GM19455 (cell line): ENCODE measurements at regions not wholly inside any gene's neighbourhood (a gene's known extent, or its start where the extent isn't known, plus 50 kb on each side); places are given as distances from the start of the nearest gene placed in this dataset.
"Not testable (repeated sequence)": the region's sequence is repeated elsewhere in the genome, so short reads cannot be mapped to it uniquely, and the experiment has no call there.

Experiments used
- ATAC-seq: cut with Tn5 transposase; IDR thresholded peaks from one replicate; pipeline ENCODE4 v1.9.1; 2021; ENCODE audit not compliant: unreplicated experiment

DNA sequence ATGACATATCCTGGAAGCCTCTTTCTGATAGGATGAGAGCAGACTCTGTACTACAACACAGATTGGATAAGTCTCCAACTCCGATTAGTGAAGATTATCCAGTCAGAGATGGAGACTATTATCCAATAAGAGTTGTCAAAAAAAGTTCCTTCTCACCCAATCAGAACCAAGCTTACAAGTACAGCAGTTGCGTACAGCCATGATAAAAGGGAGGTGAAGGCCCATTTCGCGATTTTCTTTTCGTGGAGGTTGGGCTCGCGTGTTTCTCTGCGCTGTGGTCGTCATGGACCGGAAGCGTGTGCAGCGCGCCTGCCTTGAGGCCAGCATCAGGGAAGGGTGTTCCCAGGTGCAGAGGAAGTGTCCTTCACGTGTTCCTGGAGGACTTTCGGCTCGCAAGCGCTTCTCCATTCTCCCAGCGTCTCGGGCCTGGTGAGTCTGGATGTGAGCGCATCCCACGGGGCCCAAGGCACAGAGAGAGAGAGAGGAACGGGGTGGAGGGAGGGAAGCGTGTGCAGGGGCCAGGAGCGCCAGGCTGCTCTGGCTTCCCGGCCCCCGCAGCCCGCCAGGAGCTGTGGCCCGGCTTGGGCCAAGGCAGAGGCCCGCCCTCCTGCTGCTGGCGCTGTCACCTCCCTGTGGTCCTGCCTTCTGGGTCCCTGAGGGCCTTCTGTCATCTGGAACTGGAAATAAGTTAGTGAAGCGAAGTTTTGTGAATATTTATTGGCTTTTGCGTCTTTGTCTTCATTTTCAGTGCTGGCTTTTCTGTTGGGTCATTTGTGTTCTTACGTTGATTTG lies 53.9 kb downstream of the CDRT15L2 start:
- ATAC-seq = not testable (repeated sequence)

DNA sequence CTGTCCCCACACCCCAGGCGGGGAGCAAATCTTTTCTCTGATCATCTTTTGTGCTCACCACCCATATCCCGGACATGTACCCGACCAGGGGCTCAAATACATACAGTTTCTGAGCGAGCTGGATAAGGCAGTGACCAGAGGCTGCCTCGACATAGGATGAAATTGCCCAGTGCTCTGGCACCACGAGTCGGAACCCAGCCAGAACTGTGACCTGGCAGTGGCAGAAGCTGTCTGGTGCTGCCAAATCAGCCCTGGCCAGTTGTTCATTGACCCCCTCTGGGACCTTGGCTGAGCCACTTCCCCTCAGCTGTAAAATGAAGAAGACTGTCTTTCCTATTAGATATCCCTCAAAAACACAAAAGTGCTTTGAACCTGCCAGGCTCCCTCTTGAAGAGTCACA lies 60.6 kb downstream of the CDRT15L2 start:
- not testable (repeated sequence) for ATAC-seq

GRCh38 chr17:20646661-20647272 lies 67.2 kb downstream of the CDRT15L2 start:
- not testable (repeated sequence) for ATAC-seq

DNA sequence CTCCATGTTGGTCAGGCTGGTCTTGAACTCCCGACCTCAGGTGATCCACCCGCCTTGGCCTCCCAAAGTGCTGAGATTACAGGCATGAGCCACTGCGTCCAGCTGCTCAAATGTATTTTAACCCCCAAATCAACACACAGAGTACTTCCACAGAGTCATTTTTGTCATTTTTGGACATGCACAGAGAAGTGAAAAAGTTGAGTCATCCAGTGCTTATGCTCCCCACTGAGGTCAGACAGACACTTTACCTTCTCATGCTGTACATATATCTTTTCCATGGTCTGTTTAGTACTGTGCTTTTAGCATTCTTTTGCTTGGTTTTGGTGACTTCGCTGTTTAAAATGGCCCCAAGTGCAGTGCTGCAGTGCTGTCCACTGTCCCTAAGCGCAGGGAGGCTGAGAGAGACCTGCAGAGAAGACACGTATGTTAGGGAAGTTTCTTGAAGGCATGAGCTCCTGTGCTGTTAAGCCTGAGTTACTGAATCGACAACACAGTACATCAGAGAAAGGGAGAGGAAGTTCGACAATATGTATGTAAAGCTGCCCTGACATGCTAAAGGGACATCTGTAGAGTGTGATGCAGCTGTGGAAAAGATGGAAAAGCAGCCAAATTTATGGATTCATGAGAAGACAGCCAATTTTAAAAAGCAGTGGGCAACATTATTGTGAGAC lies 69.7 kb downstream of the CDRT15L2 start:
- ATAC-seq = peak; percentile 73

DNA sequence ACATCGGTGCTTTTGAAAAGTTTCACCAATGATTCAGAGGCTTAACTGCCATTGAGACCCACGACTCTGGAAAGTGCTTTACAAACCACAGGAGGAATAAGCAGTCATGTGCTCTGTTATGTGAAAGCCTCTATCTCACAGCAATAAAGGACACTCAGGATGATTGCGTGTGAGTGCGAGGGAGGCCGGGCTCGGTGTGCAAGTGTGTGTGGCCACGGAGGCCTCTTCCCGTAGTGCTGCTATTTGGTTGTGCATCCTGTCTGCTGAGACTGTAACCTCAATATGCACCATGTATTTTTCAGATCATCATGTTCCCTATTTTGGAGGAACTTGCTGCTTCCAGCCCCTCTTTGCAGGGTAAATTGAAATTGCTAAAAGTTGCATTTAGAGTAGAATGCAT lies 71.5 kb downstream of the CDRT15L2 start:
- ATAC-seq = not testable (repeated sequence)

DNA sequence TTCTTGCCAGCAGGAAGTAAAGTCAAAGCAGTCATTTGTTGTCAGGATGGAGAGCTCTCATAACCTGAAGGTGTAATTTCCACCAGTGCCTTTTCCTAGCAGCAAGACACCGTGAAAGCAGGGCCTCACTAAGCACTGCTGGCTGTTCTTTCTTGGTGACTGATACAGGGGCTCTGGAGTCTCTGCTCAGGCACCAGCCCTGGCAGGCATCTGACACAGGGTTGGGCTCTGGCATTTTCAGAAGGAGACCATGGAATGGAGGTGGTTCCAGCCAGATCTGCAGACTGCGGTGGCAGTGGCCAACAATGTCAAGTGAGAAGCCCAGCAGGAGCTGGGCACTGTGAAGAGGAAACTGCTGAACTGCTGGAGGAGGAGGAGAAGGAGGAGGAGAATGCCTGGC lies 72.2 kb downstream of the CDRT15L2 start:
- not testable (repeated sequence) for ATAC-seq

DNA sequence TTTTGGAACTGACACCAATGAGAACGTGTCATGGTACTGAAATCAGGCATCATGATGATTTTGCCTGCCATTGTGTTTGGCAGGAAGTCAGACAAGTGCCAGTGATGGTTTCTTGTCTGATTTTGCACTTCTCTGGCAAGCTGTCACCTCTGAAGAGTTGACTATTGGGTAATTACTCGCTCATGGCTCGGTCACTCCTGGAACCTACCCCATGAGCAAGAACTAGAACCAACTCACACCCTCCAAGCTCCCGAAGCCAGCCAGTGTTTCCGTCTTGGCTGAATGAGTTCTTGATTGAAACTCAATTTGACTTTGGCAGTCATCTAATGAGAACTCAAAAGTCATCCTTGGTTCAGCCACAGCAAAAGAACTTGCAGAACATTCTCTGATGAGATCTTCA lies 73.9 kb downstream of the CDRT15L2 start:
- not testable (repeated sequence) for ATAC-seq

GRCh38 chr17:20654114-20654513 lies 74.6 kb downstream of the CDRT15L2 start:
- ATAC-seq = not testable (repeated sequence)

DNA sequence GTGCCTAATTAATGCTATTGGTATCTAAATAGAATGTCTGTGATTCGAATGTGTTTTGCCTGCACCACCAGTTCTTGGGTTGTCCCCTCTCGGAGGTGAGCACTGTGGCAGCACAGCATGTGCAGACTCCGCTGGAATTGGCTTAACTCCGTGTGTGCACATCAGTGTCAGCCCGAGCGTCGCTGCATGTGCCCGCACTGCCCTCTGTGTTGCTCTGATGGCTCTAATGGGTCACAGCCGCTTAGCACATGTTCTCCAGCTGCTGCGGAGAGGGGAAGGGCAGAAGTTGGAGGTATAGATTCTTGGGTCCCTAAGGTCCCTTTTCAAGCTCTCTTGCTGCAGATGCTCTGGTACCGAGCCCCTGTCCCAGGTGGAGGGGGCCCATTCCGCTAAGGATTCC lies 75.1 kb downstream of the CDRT15L2 start:
- ATAC-seq = not testable (repeated sequence)

DNA sequence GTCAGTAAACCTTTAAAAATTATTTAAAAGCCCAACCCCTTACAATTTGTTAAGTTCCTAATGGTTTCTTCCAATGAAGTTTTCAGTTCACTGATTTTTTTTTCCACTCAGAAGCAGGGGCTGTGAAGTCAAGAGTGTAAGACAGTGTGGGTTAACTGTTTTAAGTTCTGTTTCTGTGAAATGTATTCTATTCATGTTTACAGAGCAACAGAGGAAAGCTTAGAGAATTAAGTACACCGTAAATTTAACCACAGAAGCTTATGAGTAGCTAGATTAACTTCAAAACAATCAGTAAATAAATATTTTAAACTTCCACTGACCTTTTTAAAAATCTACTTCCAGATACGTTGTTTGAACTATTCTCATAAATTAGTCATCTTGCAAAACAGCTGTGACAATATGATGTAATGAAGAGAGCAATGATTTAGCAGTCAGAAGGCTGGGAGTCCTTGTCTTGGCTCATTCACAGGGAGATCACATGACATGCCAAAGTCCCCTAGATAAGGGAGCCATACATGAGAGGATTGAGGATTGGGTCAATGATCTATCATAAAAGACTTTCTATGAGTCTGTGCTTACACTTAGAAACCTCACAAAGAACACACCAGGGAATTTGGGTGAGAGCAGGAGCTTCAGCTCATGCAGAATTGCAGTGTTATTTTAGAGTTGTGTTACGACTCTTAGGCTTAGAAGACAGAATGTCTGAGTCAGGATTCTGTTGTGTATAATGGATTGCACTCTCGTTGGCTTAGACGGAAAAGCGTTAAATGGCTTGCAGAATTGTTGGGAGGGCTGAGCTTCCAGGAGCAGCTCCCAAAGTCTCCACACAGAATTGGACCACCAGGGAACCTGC lies 85.8 kb downstream of the CDRT15L2 start:
- not testable (repeated sequence) for ATAC-seq

DNA sequence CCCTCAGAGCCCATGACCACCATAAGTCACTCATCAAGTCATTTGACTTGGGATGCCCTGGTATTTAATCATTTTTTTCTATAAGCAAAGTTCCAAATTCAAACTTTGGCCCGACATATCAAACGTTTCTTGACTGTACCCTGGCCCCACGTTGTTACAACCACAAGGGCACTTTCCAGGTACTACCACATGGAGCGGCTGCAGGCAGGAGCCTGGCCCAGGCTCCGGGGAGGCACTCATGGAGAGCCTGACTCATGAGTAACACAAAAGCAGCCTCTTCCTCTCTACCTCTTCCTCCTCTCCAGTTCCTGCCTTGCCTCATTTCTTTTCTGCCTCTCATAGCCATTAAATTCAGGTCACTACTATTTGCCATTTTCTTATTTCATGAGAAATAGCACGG lies 87.2 kb downstream of the CDRT15L2 start:
- ATAC-seq = not testable (repeated sequence)

GRCh38 chr17:20667712-20668111 lies 88.2 kb downstream of the CDRT15L2 start:
- ATAC-seq = not testable (repeated sequence)

DNA sequence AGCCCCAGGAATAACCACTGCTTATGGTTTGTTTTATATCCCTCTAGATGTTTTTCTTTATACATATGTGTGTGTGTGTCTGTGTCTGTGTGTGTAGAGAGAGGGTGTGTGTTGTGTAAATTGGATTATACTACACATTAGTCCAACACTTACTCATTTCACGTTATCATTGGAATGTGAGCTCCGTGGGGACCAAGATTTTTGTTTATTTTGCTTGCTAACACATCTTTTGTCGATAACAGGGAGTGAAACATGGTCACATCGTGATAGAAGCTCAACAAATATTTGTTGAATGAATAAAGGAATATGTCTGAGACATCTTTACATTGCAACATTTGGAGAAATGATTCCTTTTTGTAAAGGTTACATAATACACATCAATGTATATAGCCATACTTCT lies 88.8 kb downstream of the CDRT15L2 start:
- not testable (repeated sequence) for ATAC-seq

- not testable (repeated sequence) for ATAC-seq
These were observed 89.3 kb downstream of the CDRT15L2 start for GRCh38 chr17:20668868-20669267.

DNA sequence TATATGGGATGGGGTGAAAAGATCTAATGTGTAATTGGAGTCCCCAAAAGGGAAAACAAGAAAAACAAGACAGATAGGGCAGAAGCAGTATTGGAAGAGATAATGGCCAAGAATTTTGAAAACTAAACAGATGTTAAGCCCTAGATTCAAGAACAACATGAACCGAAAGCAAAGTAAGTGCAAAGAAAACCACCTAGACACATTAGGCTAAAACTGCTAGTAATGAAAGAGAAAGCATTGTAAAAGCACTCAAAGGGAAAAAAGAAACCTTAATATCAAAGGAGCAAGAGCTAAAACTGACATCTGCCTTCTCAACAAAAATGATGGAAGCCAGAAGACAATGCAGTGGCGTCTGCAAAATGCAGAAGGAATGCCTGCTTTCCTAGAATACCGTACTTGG lies 91.0 kb downstream of the CDRT15L2 start:
- ATAC-seq = peak; percentile 61

DNA sequence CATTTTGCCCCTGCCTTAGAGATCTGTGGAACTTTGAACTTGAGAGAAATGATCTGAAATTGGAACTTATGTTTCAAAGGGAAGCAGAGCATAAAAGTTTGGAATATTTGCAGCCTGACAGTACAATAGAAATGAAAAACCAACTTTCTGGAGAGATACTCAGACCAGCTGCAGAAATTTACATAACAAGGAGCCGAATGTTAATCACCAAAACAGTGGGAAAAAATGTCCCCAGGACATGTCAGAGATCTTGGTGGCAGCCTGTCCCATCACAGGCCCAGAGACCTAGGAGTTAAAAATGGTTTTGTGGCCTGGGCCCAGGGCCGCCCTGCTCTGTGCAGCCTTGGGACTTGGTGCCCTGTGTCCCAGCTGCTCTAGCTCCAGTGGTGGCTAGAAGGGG lies 94.8 kb downstream of the CDRT15L2 start:
- ATAC-seq = not testable (repeated sequence)

DNA sequence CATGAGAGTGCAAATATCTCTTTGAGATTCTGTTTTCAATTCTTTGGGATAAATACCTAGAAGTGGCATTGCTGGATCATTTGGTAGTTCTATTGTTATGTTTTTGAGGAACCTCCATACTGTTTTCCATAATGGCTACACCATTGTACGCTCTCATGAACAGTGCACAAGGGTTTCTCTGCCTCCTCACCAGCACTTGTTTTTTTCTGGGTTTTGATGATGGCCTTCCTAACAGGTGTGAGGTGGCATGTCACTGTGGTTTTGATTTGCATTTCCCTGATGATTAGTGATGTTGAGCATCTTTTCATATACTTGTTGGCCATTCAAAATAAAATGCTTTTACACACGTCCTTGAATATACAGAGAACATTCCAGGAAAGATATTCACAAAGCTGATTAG lies 96.2 kb downstream of the CDRT15L2 start:
- not testable (repeated sequence) for ATAC-seq

- not testable (repeated sequence) for ATAC-seq
These were observed 97.1 kb downstream of the CDRT15L2 start for GRCh38 chr17:20676656-20677055.

GRCh38 chr17:20677469-20677868 lies 97.9 kb downstream of the CDRT15L2 start:
- ATAC-seq = not testable (repeated sequence)

GRCh38 chr17:20678424-20678823 lies 98.9 kb downstream of the CDRT15L2 start:
- not testable (repeated sequence) for ATAC-seq
